Smooth muscle cell (in vitro differentiated cells): ENCODE measurements at regions not wholly inside any gene's neighbourhood (a gene's known extent, or its start where the extent isn't known, plus 50 kb on each side); places are given as distances from the start of the nearest gene placed in this dataset.

Experiments
- DNase-seq: peaks from one replicate; lab custom pipeline; 2025; ENCODE audit not compliant: unreplicated experiment; lab: John Stamatoyannopoulos, UW
- H2AFZ ChIP-seq: fragments of 200-600 bp; sonication (generic); 2 replicates; pipeline ENCODE4 v1.6.0; 2016; ENCODE audit warnings: antibody characterized with exemption, low read depth, mild to moderate bottlenecking
- H3F3A ChIP-seq: fragments of 200-600 bp; sonication (generic); 2 replicates; pipeline ENCODE4 v1.6.0; 2017; ENCODE audit warnings: antibody characterized with exemption, low read depth
- H3K27ac ChIP-seq: fragments of 200-600 bp; sonication (generic); 2 replicates; pipeline ENCODE4 v1.5.1; 2016; ENCODE audit warnings: low read depth, mild to moderate bottlenecking
- H3K27me3 ChIP-seq: fragments of 200-600 bp; sonication (generic); 2 replicates; pipeline ENCODE4 v1.6.1; 2016; ENCODE audit warnings: low read depth, mild to moderate bottlenecking
- H3K36me3 ChIP-seq: fragments of 200-600 bp; sonication (generic); 2 replicates; pipeline ENCODE4 v1.5.1; 2016; ENCODE audit warnings: low read depth
- H3K4me1 ChIP-seq: fragments of 200-600 bp; sonication (generic); 2 replicates; pipeline ENCODE4 v1.5.1; 2016; ENCODE audit warnings: low read depth
- H3K4me2 ChIP-seq: fragments of 200-600 bp; sonication (generic); 2 replicates; pipeline ENCODE4 v1.6.0; 2016; ENCODE audit warnings: mild to moderate bottlenecking
- H3K4me3 ChIP-seq: fragments of 200-600 bp; sonication (generic); 2 replicates; pipeline ENCODE4 v1.5.1; 2016; ENCODE audit warnings: mild to moderate bottlenecking
- H3K79me2 ChIP-seq: fragments of 200-600 bp; sonication (generic); 2 replicates; pipeline ENCODE4 v1.6.0; 2016; ENCODE audit warnings: low read depth, mild to moderate bottlenecking
- H3K9ac ChIP-seq: fragments of 200-600 bp; sonication (generic); 2 replicates; pipeline ENCODE4 v1.6.0; 2016; ENCODE audit warnings: low read depth
- H3K9me3 ChIP-seq: fragments of 200-600 bp; sonication (generic); replicated peaks from 2 replicates; pipeline ENCODE4 v1.5.1; 2016; ENCODE audit warnings: low read depth
- H4K20me1 ChIP-seq: fragments of 200-600 bp; sonication (generic); 2 replicates; pipeline ENCODE4 v1.6.0; 2016; ENCODE audit warnings: low read depth
- CTCF ChIP-seq: fragments of 200-600 bp; sonication (generic); IDR thresholded peaks from 2 replicates; pipeline ENCODE4 v1.5.1; 2017; ENCODE audit warnings: borderline replicate concordance, mild to moderate bottlenecking, antibody characterized with exemption; ENCODE audit not compliant: insufficient read depth, poor library complexity, severe bottlenecking
- WGBS: methylation state at CpG from one replicate; pipeline ENCODE4 v1.1.7; 2016; ENCODE audit warnings: low lambda C conversion rate; 5-methylcytosine and 5-hydroxymethylcytosine counted together

GRCh38 chr9:85202596-85202995 lies 533.1 kb downstream of the NTRK2 start:
- H3K4me3 ChIP-seq, result no peak overlapping the region
- H3K79me2 ChIP-seq, result no peaks in the 10 kb centered on the region
- no peaks in the 10 kb centered on the region for H4K20me1 ChIP-seq
- DNase-seq, result no peak
- no peak for TF ChIP-seq CTCF
- no peak overlapping the region for H2AFZ ChIP-seq
- no peaks in the 10 kb centered on the region for H3F3A ChIP-seq
- peak overlapping the region; percentile 24 for H3K4me2 ChIP-seq
- H3K36me3 ChIP-seq, result no peaks in the 10 kb centered on the region
- no peaks in the 10 kb centered on the region for H3K9me3 ChIP-seq
- H3K9ac ChIP-seq, result no peak overlapping the region
- H3K4me1 ChIP-seq, result no peaks in the 10 kb centered on the region
- no peaks in the 10 kb centered on the region for H3K27me3 ChIP-seq
- no peak overlapping the region for H3K27ac ChIP-seq
- 5% methylated on average over 3 of the region's 3 CpGs for WGBS

DNA sequence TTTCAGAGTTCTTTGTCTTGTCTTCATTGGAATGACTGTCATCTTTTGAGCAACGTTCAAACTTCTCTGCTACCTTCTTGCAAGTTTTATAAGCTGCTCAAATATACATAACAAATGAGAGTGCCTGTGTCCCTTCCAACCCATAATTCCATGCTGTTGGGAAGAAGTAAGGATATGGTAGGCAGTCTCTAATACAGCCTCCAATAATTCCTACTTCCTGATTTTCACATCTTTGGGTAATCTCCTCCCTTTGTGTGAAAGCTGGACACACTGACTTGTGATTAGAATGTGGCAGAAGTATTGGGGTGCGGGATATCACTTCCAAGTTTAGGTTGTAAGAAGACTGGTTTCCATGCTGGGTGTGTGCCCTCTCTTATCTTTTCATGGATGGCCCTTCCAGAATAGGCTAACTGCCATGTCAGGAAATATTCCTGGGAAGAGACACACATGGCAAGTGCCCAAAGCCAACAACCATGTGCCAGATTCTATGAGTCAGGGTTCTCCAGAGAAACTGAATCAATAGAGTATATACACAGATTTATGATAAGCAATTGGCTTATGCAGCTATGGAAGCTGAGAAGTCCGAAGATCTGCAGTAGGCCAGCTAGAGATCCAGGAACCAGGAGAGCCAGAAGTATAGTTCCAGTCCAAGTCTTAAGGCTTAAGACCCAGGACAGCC lies 531.3 kb downstream of the NTRK2 start:
- no peaks in the 10 kb centered on the region for H3K9me3 ChIP-seq
- H3K9ac ChIP-seq, result no peak overlapping the region
- WGBS, result 97% methylated on average over 3 of the region's 3 CpGs
- no peak overlapping the region for H2AFZ ChIP-seq
- no peaks in the 10 kb centered on the region for H4K20me1 ChIP-seq
- H3K4me1 ChIP-seq, result no peaks in the 10 kb centered on the region
- no peaks in the 10 kb centered on the region for H3K27me3 ChIP-seq
- H3K36me3 ChIP-seq, result no peaks in the 10 kb centered on the region
- no peak for DNase-seq
- H3K79me2 ChIP-seq, result no peaks in the 10 kb centered on the region
- H3K4me2 ChIP-seq, result no peak overlapping the region
- no peak overlapping the region for H3K27ac ChIP-seq
- H3K4me3 ChIP-seq, result no peak overlapping the region
- no peak for TF ChIP-seq CTCF
- H3F3A ChIP-seq, result no peaks in the 10 kb centered on the region

- no peak for DNase-seq
- no peaks in the 10 kb centered on the region for H3K79me2 ChIP-seq
- no peak overlapping the region for H3K27ac ChIP-seq
- no peaks in the 10 kb centered on the region for H3K36me3 ChIP-seq
- H3F3A ChIP-seq, result no peaks in the 10 kb centered on the region
- H3K4me2 ChIP-seq, result no peak overlapping the region
- H3K4me3 ChIP-seq, result no peak overlapping the region
- H3K4me1 ChIP-seq, result no peaks in the 10 kb centered on the region
- no peaks in the 10 kb centered on the region for H4K20me1 ChIP-seq
- no peak overlapping the region for H3K9ac ChIP-seq
- no peak for TF ChIP-seq CTCF
- no peaks in the 10 kb centered on the region for H3K27me3 ChIP-seq
- no peaks in the 10 kb centered on the region for H3K9me3 ChIP-seq
- no peak overlapping the region for H2AFZ ChIP-seq
- WGBS, result 82% methylated on average over 1 of the region's 1 CpG
Observed at GRCh38 chr9:85199866-85200495, 530.5 kb downstream of the NTRK2 start.

- no peak for DNase-seq
- Histone ChIP-seq H2AFZ (no peak overlapping the region), H3K27ac (no peak overlapping the region), H3K4me1 (no peaks in the 10 kb centered on the region), H3K27me3 (no peaks in the 10 kb centered on the region), H4K20me1 (no peaks in the 10 kb centered on the region), H3K9ac (no peak overlapping the region), H3K36me3 (no peaks in the 10 kb centered on the region), H3K79me2 (no peaks in the 10 kb centered on the region), H3K4me3 (no peak overlapping the region), H3K4me2 (no peak overlapping the region), H3F3A (no peaks in the 10 kb centered on the region), H3K9me3 (no peaks in the 10 kb centered on the region)
- WGBS, result 92% methylated on average over 4 of the region's 4 CpGs
- TF ChIP-seq CTCF, result no peak
Observed at GRCh38 chr9:85192750-85193149, 523.2 kb downstream of the NTRK2 start.
